ENCODE measurements at regions not wholly inside any gene's neighbourhood (a gene's known extent, or its start where the extent isn't known, plus 50 kb on each side); places are given as distances from the start of the nearest gene placed in this dataset.
A peak's percentile ranks its signal among the peaks of the same experiment; 100 is the strongest.

- no peak for DNase-seq (ENCODE audit: low read depth in 4 of 4, low spot score in 3 of 4)
These were observed 230.3 kb downstream of the SUDS3 start for GRCh38 chr12:118606690-118607089.

GRCh38 chr12:118607831-118608230 is 231.5 kb downstream of the SUDS3 start:
- DNase-seq (ENCODE audit: low read depth in 4 of 4, low spot score in 3 of 4) = no peak

GRCh38 chr12:118608770-118609344 is 232.5 kb downstream of the SUDS3 start:
- no peak for DNase-seq (ENCODE audit: low read depth in 4 of 4, low spot score in 3 of 4)

GRCh38 chr12:118611295-118611694 is 234.9 kb downstream of the SUDS3 start:
- DNase-seq (ENCODE audit: low read depth in 4 of 4, low spot score in 3 of 4) = no peak

DNA sequence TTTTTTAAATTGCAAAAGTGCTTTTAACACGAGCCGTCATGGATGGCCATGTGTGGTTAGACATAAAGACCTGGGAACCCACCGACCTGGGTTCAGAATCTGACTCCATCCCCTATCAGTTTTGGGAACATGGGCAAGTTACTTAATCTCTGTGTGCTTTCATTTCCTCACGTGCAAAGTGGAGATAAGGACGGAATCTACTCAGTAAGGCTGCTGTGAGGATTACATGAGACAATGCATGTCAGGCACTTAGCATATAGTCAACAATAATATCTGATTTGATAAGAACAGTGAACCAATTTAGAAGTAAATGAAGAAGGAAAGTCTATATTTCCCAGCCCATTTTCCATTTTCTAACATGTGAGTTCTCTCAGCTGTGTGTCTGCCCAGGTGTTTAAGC is 235.4 kb downstream of the SUDS3 start:
- no peak for DNase-seq (ENCODE audit: low read depth in 4 of 4, low spot score in 3 of 4)

DNA sequence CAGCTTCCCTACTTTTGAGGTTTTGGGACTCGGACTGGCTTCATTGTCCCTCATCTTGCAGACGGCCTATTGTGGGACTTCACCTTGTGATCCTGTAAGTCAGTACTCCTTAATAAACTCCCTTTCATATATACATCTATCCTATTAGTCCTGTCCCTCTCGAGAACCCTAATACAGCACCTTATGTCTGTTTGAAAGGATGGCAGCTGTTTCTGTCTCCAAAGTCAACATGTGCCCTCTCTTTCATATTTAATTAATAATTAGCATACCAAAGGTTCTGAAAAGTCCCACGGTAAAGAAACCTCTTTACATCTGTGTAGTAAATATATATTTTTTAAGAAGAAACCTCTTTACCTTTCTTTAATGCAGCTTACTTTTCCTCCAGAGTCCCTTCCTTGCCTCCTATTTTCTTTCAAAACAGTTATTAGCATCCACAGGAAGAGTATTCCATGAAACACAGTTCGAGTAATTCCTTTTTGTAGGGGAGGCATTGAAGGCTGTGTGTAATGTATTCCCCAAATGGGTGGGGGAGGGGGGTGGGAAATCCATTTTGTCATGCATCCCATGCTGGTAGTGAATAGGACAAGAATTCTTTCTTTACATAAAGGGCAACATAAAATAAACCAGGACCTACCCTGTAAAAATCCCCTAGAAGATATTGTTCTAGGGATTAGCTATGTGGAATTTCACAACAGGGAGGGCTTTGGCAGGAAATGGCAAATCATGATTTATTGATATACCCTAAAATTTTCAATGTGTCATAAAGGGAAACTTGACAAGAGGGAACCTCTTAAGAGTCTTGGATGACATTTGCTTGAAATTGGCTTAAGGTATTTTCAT is 241.5 kb downstream of the SUDS3 start:
- no peak for DNase-seq (ENCODE audit: low read depth in 4 of 4, low spot score in 3 of 4)

DNA sequence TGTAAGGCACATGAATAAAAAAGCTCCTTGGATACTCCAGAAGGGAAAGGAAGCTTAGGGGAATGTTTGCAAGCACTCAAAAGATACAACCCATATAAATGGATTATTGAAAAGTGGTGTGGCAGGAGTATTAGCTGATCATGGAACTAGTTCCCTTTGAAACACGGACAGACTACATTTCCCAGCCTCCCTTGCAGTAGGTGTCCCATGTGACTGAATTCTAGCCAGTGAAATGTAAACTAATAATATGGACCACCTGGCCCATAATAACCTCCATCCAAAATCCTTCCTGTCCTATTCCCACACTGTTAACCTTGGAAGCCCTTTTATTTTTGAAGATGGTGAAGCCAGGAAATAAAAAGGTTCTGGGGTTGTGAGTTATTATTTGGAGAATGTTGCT is 242.3 kb downstream of the SUDS3 start:
- DNase-seq (ENCODE audit: low read depth in 4 of 4, low spot score in 3 of 4) = no peak

DNA sequence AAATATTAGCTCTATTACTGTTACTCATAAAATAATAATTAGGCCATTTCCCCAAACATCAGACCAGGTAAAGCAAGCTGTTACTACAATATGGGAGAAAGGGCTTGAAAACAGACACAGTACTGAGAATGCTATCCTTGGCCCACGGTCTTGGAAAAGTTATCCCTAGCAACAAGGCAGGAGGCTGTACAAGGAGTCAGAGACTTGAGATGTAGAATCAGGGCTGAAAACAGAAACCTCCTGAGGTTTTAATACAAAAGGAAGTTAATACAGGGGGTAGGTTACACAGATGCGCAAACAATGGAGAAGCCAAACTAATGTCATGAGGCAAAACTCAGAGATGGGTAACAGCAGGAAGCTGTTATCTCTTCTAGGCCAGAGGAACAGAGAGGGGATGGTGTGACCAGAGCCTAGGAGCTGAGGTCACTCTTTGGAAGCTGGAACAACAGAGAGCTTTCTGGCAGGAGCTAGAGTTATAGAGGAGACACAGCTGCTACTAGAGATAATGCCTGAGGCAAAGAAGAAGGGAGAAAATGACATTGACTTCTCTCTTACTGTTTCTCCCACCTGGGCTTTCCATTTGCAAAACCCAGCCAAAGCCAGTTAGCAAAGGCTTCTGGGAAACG is 248.8 kb downstream of the SUDS3 start:
- no peak for DNase-seq (ENCODE audit: low read depth in 4 of 4, low spot score in 3 of 4)

DNA sequence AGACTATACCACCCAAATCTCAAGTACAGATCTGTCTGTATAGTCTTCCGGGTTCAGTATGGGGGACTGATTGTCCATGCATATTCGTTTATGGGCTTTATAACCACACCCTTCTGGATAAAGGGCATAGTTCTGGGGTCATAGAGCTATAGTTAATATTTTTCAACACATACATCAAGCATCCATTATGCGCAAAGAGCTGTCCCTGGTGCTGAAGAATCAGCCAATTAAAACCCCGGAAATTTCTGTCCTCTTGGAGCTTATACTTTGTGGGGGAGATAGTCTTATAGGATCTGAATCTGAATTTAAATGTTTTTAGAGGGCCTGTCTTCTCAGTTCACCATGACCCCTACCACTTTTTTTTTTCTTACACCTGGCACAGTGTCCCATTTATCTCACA is 256.7 kb downstream of the SUDS3 start:
- peak in 1 of 4 donors; percentile 0 for DNase-seq (ENCODE audit: low read depth in 4 of 4, low spot score in 3 of 4)

GRCh38 chr12:118635276-118635675 is 258.9 kb downstream of the SUDS3 start:
- no peak for DNase-seq (ENCODE audit: low read depth in 4 of 4, low spot score in 3 of 4)

- no peak for DNase-seq (ENCODE audit: low read depth in 4 of 4, low spot score in 3 of 4)
These were observed 261.5 kb downstream of the SUDS3 start for GRCh38 chr12:118637767-118638370.

GRCh38 chr12:118641249-118641648 is 264.9 kb downstream of the SUDS3 start:
- no peak for DNase-seq (ENCODE audit: low read depth in 4 of 4, low spot score in 3 of 4)

GRCh38 chr12:118645219-118645618 is 268.9 kb downstream of the SUDS3 start:
- DNase-seq (ENCODE audit: low read depth in 4 of 4, low spot score in 3 of 4) = peak in 1 of 4 donors; percentile 21

- DNase-seq (ENCODE audit: low read depth in 4 of 4, low spot score in 3 of 4) = no peak
These were observed 273.6 kb downstream of the SUDS3 start for GRCh38 chr12:118649765-118650585.

DNA sequence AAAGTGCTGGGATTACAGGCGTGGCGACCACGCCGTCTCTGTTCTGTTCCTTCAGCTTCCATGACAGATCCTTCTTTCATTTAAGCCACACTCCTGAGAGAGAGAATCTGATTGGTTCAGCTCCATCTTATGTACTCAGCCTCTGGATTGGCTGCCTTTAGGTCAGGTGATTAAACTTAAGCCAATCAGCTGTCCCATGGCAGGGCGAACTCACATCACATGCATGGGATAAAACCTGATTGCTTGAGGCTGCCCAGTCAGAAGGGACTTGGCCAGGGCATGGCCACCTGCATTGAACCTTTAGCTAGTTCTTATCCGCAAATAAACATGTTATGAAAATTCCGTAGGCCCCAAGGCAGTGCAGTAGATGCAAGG is 274.2 kb downstream of the SUDS3 start:
- DNase-seq (ENCODE audit: low read depth in 4 of 4, low spot score in 3 of 4) = no peak

DNA sequence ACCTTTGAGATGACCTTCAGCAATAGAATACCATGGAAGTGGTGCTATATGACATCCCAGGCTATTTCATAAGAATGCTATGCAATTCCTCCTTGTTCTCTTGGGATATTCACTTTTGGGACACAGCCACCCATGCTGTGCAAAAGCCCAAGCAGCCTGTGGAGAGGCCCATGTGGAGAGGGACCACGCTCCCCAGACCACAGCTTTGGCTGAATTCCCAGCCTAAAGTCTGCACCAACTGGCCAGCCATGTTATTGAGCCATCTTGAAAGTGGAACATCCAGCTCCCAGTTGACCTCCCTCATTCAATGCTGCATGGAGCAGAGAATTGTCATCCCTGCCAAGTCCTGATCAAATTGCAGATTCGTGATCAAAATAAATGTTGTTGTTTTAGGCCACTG is 275.1 kb downstream of the SUDS3 start:
- DNase-seq (ENCODE audit: low read depth in 4 of 4, low spot score in 3 of 4) = no peak

DNA sequence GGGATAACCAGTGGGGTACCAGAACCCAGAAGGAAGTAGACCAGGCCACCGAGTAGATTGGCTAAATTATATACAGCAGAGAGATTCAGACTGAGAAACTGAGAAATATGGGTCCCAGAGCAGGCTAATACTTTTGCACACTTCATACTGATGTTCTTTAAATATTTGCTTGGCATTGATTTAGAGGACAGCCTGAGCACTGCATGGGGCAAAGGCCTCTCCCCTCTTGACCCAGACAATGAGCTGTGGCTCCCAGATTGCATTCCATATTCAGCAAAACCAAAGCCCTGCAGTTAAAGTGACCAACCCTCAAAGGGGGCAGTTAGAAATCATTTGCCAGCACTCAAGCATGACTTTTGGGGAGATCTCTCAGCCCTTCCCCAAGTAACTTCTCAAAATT is 279.2 kb downstream of the SUDS3 start:
- DNase-seq (ENCODE audit: low read depth in 4 of 4, low spot score in 3 of 4) = no peak

DNA sequence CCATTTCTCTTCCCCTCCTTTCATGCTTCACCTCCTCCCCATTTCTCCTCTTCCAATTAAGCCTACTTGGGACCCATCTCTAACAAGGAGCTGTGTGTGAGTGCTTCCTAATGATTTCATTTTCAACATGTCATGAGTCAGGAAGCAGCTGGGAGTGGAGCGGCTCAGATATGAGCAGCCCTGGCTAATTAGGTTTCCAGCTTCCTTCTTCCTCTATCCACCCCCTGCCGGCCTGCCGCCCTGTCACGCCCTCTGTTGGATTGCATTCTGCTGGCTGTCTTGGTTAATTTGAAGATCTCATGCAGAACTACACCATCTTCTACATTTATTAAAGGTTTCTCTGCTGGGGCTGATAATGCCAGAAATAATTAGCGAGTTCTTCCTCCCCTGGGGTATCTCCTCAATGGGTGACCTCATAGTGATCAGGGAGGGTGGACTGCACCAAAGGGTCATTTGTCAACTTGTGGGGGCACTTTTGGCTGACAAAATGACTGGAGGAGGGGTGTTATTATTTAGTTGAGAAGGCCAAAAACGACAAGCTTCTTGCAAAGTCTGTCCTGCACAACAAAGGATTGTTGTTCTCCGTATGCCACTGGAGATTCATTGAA is 300.9 kb upstream of the SRRM4 start:
- DNase-seq (ENCODE audit: low read depth in 4 of 4, low spot score in 3 of 4) = no peak

GRCh38 chr12:118682656-118683055 is 298.7 kb upstream of the SRRM4 start:
- DNase-seq (ENCODE audit: low read depth in 4 of 4, low spot score in 3 of 4) = no peak

GRCh38 chr12:118685983-118686607 is 295.2 kb upstream of the SRRM4 start:
- peak in 3 of 4 donors; percentile 10 to 57 (median 22) for DNase-seq (ENCODE audit: low read depth in 4 of 4, low spot score in 3 of 4)
